HepG2 (cell line): ENCODE measurements at regions not wholly inside any gene's neighbourhood (a gene's known extent, or its start where the extent isn't known, plus 50 kb on each side); places are given as distances from the start of the nearest gene placed in this dataset.

Source experiments
- ATAC-seq: fragments of 200-7000 bp; cut with Tn5 transposase; 3 replicates; pipeline ENCODE4 v1.9.1; 2020; ENCODE audit warnings: mild to moderate bottlenecking, moderate library complexity
- BruUV-seq: library from RNA; stranded (reverse); fragments of 400-500 nt; replicated peaks from 2 replicates; lab custom pipeline; 2021; lab: Mats Ljungman, UMichigan
- CTCF ChIA-PET: fragments of 300-600 bp; formaldehyde crosslinking; extraction: SDS; loops from one replicate; lab custom pipeline; 2021; ENCODE audit warnings: low total read pairs, inconsistent platforms, low intra/inter-chr PET ratio; lab: Yijun Ruan, JAX
- POLR2A ChIA-PET: fragments of 350-600 bp; sonication (Branson Sonifier 250); formaldehyde crosslinking; loops from one replicate; lab custom pipeline; 2020; ENCODE audit warnings: antibody characterized with exemption, inconsistent platforms; lab: Yijun Ruan, JAX
- DNase-seq: peaks from one replicate; pipeline ENCODE4 v3.0.0-alpha.2; 2015; ENCODE audit warnings: low spot score
- FAIRE-seq: peaks from 3 replicates; lab custom pipeline; 2011; peaks lifted over from hg19 to GRCh38; lab: Jason Lieb, UNC
- H2AFZ ChIP-seq: one replicate; pipeline ENCODE4 v1.6.1; 2011; ENCODE audit warnings: low read length, inconsistent platforms
- H3K27ac ChIP-seq: fragments of 300-600 bp; 3 replicates; pipeline ENCODE4 v1.8.0; 2011; ENCODE audit warnings: mixed run types, mild to moderate bottlenecking, mixed read lengths, low read length, inconsistent platforms; ENCODE audit not compliant: insufficient read depth; ENCODE audit errors: extremely low read length
- H3K27me3 ChIP-seq, 2 experiments: fragments of 200-600 bp in 1 of 2; 2 replicates in 1 of 2; 3 replicates in 1 of 2; pipeline versions ENCODE4 v1.6.0 to v1.8.0; 2011; ENCODE audit warnings: low read length in 2 of 2, mild to moderate bottlenecking in 2 of 2, moderate library complexity in 2 of 2, inconsistent platforms in 1 of 2; ENCODE audit not compliant: insufficient read depth in 2 of 2, control insufficient read depth in 1 of 2
- H3K36me3 ChIP-seq, 2 experiments: fragments of 200-600 bp in 1 of 2; replicated peaks in 1 of 2; 2 replicates in 1 of 2; 3 replicates in 1 of 2; pipeline versions ENCODE4 v1.5.1 to v1.8.0; 2011; ENCODE audit warnings: low read length in 2 of 2, inconsistent platforms in 1 of 2; ENCODE audit not compliant: insufficient read depth in 2 of 2, control insufficient read depth in 1 of 2
- H3K4me1 ChIP-seq: 2 replicates; pipeline ENCODE4 v1.5.1; 2012; ENCODE audit warnings: low read length, inconsistent platforms; ENCODE audit not compliant: insufficient read depth
- H3K4me2 ChIP-seq: 2 replicates; pipeline ENCODE4 v1.6.0; 2011; ENCODE audit warnings: low read depth, low read length, inconsistent platforms
- H3K4me3 ChIP-seq, 3 experiments: fragments of 200-600 bp in 1 of 3; sonication (generic), shearing (Covaris generic) in 1 of 3; replicated peaks in 1 of 3; 2 replicates each; pipeline ENCODE4 v1.5.1; 2011 to 2016; ENCODE audit warnings: low read length in 3 of 3, inconsistent platforms in 2 of 3, low read depth in 2 of 3, mild to moderate bottlenecking in 2 of 3, control low read depth in 1 of 3, mixed read lengths in 1 of 3; ENCODE audit not compliant: insufficient read depth in 1 of 3
- H3K79me2 ChIP-seq: one replicate; pipeline ENCODE4 v1.6.1; 2011; ENCODE audit warnings: low read length, inconsistent platforms; ENCODE audit not compliant: insufficient read depth
- H3K9ac ChIP-seq: 2 replicates; pipeline ENCODE4 v1.6.0; 2011; ENCODE audit warnings: mild to moderate bottlenecking, low read depth, low read length, inconsistent platforms; ENCODE audit not compliant: insufficient read depth
- H3K9me3 ChIP-seq: 2 replicates; pipeline ENCODE4 v1.5.1; 2012; ENCODE audit warnings: mild to moderate bottlenecking, low read length
- H4K20me1 ChIP-seq: 2 replicates; pipeline ENCODE4 v1.6.0; 2011; ENCODE audit warnings: inconsistent platforms, mild to moderate bottlenecking, low read length, moderate library complexity; ENCODE audit not compliant: insufficient read depth
- E2F2 ChIP-seq: sonication (generic); formaldehyde crosslinking; IDR thresholded peaks from 2 replicates; pipeline ENCODE4 v1.4.0; 2020; ENCODE audit warnings: missing genetic modification reagents, borderline replicate concordance
- ESRRA ChIP-seq: sonication (generic); formaldehyde crosslinking; IDR thresholded peaks from 2 replicates; pipeline ENCODE4 v1.5.1; 2020; ENCODE audit warnings: mild to moderate bottlenecking, low read depth, missing genetic modification reagents
- NFYC ChIP-seq: IDR thresholded peaks from 2 replicates; pipeline ENCODE4 v1.6.1; 2016; ENCODE audit warnings: missing genetic modification reagents, missing compliant biosample characterization
- NR2F1 ChIP-seq, 2 experiments: fragments of 450-650 bp in 1 of 2; formaldehyde crosslinking in 1 of 2; IDR thresholded peaks; 2 replicates each; pipeline versions ENCODE4 v1.5.0 to v1.6.1; 2016 to 2020; ENCODE audit warnings: mild to moderate bottlenecking in 1 of 2, missing compliant biosample characterization in 1 of 2, missing genetic modification reagents in 1 of 2, moderate library complexity in 1 of 2
- PCBP1 ChIP-seq: fragments of 200-400 bp; formaldehyde crosslinking; IDR thresholded peaks from 2 replicates; pipeline ENCODE4 v1.6.1; 2017; ENCODE audit warnings: mild to moderate bottlenecking, low read depth, low read length, borderline replicate concordance
- RFXAP ChIP-seq: sonication (generic); formaldehyde crosslinking; IDR thresholded peaks from 2 replicates; pipeline ENCODE4 v1.4.0; 2020; ENCODE audit warnings: missing genetic modification reagents, borderline replicate concordance
- SKI ChIP-seq: fragments of 450-650 bp; IDR thresholded peaks from one replicate; pipeline ENCODE4 v1.6.1; 2018; ENCODE audit warnings: mild to moderate bottlenecking; ENCODE audit not compliant: partially characterized antibody
- SMC3 ChIP-seq: IDR thresholded peaks from 2 replicates; pipeline ENCODE4 v1.6.1; 2011; ENCODE audit warnings: low read length, improper control_type of control experiment
- SMYD3 ChIP-seq: sonication (generic); formaldehyde crosslinking; IDR thresholded peaks from 2 replicates; pipeline ENCODE4 v1.8.1; 2023; ENCODE audit warnings: mild to moderate bottlenecking, missing genetic modification reagents
- SRF ChIP-seq: IDR thresholded peaks from 2 replicates; pipeline ENCODE4 v1.6.1; 2011; ENCODE audit warnings: mild to moderate bottlenecking, low read depth, low read length, moderate library complexity
- SRY ChIP-seq: sonication (generic); formaldehyde crosslinking; IDR thresholded peaks from 2 replicates; pipeline ENCODE4 v1.8.0; 2022; ENCODE audit warnings: mild to moderate bottlenecking, missing genetic modification reagents
- ZBTB10 ChIP-seq: sonication (generic); formaldehyde crosslinking; IDR thresholded peaks from 2 replicates; pipeline ENCODE4 v1.4.0; 2020; ENCODE audit warnings: missing genetic modification reagents, borderline replicate concordance
- ZNF713 ChIP-seq: sonication (generic); formaldehyde crosslinking; IDR thresholded peaks from 2 replicates; pipeline ENCODE4 v1.4.0; 2020; ENCODE audit warnings: mild to moderate bottlenecking, missing genetic modification reagents
- ZSCAN31 ChIP-seq: sonication (generic); formaldehyde crosslinking; IDR thresholded peaks from 2 replicates; pipeline ENCODE4 v1.5.0; 2020; ENCODE audit warnings: low read depth, mild to moderate bottlenecking, missing genetic modification reagents
- ZSCAN5A ChIP-seq: sonication (generic); formaldehyde crosslinking; IDR thresholded peaks from 2 replicates; pipeline ENCODE4 v1.8.0; 2022; ENCODE audit warnings: mild to moderate bottlenecking, missing genetic modification reagents, borderline replicate concordance
- WGBS: methylation state at CpG from one replicate; pipeline ENCODE4 v1.1.6; 2017; ENCODE audit warnings: low lambda C conversion rate; 5-methylcytosine and 5-hydroxymethylcytosine counted together
- in situ Hi-C: cut with HindIII; loops from 2 replicates; pipeline ENCODE4 v1.10.0; 2017; ENCODE audit warnings: low pct_unique_long_range_greater_than_20kb; ENCODE audit not compliant: extremely low pct_ligation_motif_present
- intact Hi-C: fragments of 100-400 bp; cut with micrococcal nuclease; formaldehyde crosslinking; loops from one replicate; pipeline ENCODE4 v1.10.0; 2022; ENCODE audit not compliant: unreplicated experiment

GRCh38 chr2:133756833-133757232, 188.6 kb upstream of the NCKAP5 start:
- BruUV-seq: no TSS peak
- Histone ChIP-seq H3K4me1 (no peaks in the 10 kb centered on the region), H3K9ac (no peak overlapping the region), H3K4me2 (no peak overlapping the region), H3K4me3 (no peak overlapping the region), H4K20me1 (no peaks in the 10 kb centered on the region), H3K27me3 (no peaks in the 10 kb centered on the region), H3K9me3 (no peaks in the 10 kb centered on the region), H3K79me2 (no peaks in the 10 kb centered on the region), H3K27ac (no peak overlapping the region), H2AFZ (no peak overlapping the region), H3K36me3 (no peaks in the 10 kb centered on the region)
- DNase-seq (no peak), ATAC-seq (no peak), FAIRE-seq (no peak)
- ChIA-PET POLR2A (no interaction called here), CTCF (no interaction called here)
- TF ChIP-seq SRF (no peak), ZSCAN5A (CRISPR knock-in tag) (no peak), PCBP1 (no peak), NFYC (CRISPR knock-in tag) (no peak), ESRRA (CRISPR knock-in tag) (no peak), ZNF713 (CRISPR knock-in tag) (no peak)
- in situ Hi-C loops: no loop called here
- intact Hi-C loops: no loop called here
- WGBS: 7% methylated on average over 1 of the region's 1 CpG

GRCh38 chr2:133760376-133760775, 192.1 kb upstream of the NCKAP5 start:
- DNase-seq: no peak
- ChIA-PET POLR2A (no interaction called here), CTCF (no interaction called here)
- Histone ChIP-seq H3K9me3 (peaks cover 6% of the 10 kb centered on the region; the same call in 1 of the 2 replicates), H2AFZ (no peak overlapping the region), H3K27me3 (no peaks in the 10 kb centered on the region), H3K79me2 (no peaks in the 10 kb centered on the region), H3K4me3 (no peak overlapping the region), H3K4me1 (peaks cover 3% of the 10 kb centered on the region), H3K36me3 (no peaks in the 10 kb centered on the region), H3K27ac (no peak overlapping the region), H3K9ac (no peak overlapping the region), H4K20me1 (no peaks in the 10 kb centered on the region), H3K4me2 (no peak overlapping the region)
- BruUV-seq: no TSS peak
- FAIRE-seq: no peak
- in situ Hi-C loops: no loop called here
- intact Hi-C loops: no loop called here
- WGBS: 17% methylated on average over 3 of the region's 3 CpGs
- no peak for ATAC-seq
- no peak for TF ChIP-seq RFXAP (CRISPR knock-in tag)
- no peak for TF ChIP-seq SMYD3 (CRISPR knock-in tag)
- TF ChIP-seq SRY (CRISPR knock-in tag): no peak
- TF ChIP-seq SKI: no peak
- TF ChIP-seq E2F2 (CRISPR knock-in tag): no peak
- no peak for TF ChIP-seq SMC3
- no peak for TF ChIP-seq ZSCAN31 (CRISPR knock-in tag)
- TF ChIP-seq NR2F1 (CRISPR knock-in tag; IDR thresholded peaks at IDR 0.05): no peak
- no peak for TF ChIP-seq ZBTB10 (CRISPR knock-in tag)
